Esophagus squamous epithelium (tissue), 5 donors: ENCODE measurements at regions not wholly inside any gene's neighbourhood (a gene's known extent, or its start where the extent isn't known, plus 50 kb on each side); places are given as distances from the start of the nearest gene placed in this dataset.

Source experiments
- DNase-seq: peaks from one replicate; lab custom pipeline; 2025; lab: John Stamatoyannopoulos, UW
- H3K27ac ChIP-seq, 4 donors: fragments of 200-600 bp; sonication (generic); one replicate each; pipeline ENCODE4 v1.5.1; 2016 to 2019; ENCODE audit warnings: mild to moderate bottlenecking in 1 of 4
- H3K27me3 ChIP-seq, 4 donors: fragments of 200-600 bp; sonication (generic); 1 replicate in 3 of 4; 2 replicates in 1 of 4; pipeline versions ENCODE4 v1.5.1 to v1.6.0; 2017 to 2021; ENCODE audit warnings: antibody characterized with exemption in 1 of 4
- H3K36me3 ChIP-seq, 3 donors: fragments of 200-600 bp; sonication (generic); one replicate each; pipeline ENCODE4 v1.5.1; 2016 to 2019
- H3K4me1 ChIP-seq, 3 donors: fragments of 200-600 bp; sonication (generic); one replicate each; pipeline ENCODE4 v1.5.1; 2017 to 2019
- H3K4me3 ChIP-seq, 4 donors: fragments of 200-600 bp; sonication (generic); 1 replicate in 3 of 4; 2 replicates in 1 of 4; pipeline ENCODE4 v1.5.1; 2016 to 2019; ENCODE audit warnings: mild to moderate bottlenecking in 2 of 4, moderate library complexity in 1 of 4
- H3K9me3 ChIP-seq, 3 donors: fragments of 200-600 bp; sonication (generic); one replicate each; pipeline ENCODE4 v1.5.1; 2016 to 2019
- POLR2A ChIP-seq, 4 donors: fragments of 450-650 bp; IDR thresholded peaks; one replicate each; pipeline ENCODE4 v1.6.1; 2017; ENCODE audit warnings: antibody characterized with exemption in 4 of 4, mild to moderate bottlenecking in 4 of 4, moderate library complexity in 3 of 4
- WGBS, 2 donors: methylation state at CpG; one replicate each; pipeline ENCODE4 v1.1.5; 2018; 5-methylcytosine and 5-hydroxymethylcytosine counted together
- intact Hi-C: fragments of 100-400 bp; cut with DNase I; formaldehyde crosslinking; loops from one replicate; pipeline ENCODE4 v1.15.0; 2022
- TF ChIP-seq, protein P1 (sequence below), 6 experiments: fragments of 450-650 bp in 4 of 6; fragments of 200-600 bp in 2 of 6; sonication (generic) in 2 of 6; IDR thresholded peaks; one replicate each; pipeline ENCODE4 v1.5.1; 2016 to 2019; ENCODE audit warnings: antibody characterized with exemption in 6 of 6, mild to moderate bottlenecking in 4 of 6, moderate library complexity in 4 of 6
- donor health status: DM: yes; HTN: yes; CAD: no.

DNA sequence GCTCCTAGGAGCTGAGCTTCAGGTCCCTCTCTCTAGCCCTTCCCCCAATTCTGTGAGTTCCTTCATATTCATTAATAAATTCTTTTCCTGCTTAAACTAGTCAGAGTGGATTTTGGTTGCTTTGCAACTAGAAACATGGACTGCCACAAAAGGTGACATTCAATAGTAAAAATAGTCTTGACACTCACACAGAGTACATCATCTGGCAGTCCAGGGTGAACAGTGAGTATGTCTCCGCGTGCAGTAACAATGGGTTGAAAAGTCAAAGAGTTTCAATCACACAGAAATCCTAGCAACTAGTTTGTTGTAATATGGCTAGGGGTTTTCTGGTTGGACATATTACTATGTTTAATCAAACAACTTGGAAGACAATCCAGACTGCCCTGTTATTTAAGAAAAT is 168.8 kb upstream of the TBX20 start:
- Histone ChIP-seq H3K27ac (no peak overlapping the region), H3K36me3 (no peaks in the 10 kb centered on the region), H3K4me1 (no peaks in the 10 kb centered on the region), H3K4me3 (no peak overlapping the region), H3K9me3 (no peaks in the 10 kb centered on the region), H3K27me3 (peaks cover 0 to 8% (median 0%) of the 10 kb centered on the region in 4 donors)
- DNase-seq: no peak
- intact Hi-C loops: no loop called here
- 83 to 90% methylated on average over 2 of the region's 2 CpGs for WGBS, 2 donors
- TF ChIP-seq, protein P1, sequence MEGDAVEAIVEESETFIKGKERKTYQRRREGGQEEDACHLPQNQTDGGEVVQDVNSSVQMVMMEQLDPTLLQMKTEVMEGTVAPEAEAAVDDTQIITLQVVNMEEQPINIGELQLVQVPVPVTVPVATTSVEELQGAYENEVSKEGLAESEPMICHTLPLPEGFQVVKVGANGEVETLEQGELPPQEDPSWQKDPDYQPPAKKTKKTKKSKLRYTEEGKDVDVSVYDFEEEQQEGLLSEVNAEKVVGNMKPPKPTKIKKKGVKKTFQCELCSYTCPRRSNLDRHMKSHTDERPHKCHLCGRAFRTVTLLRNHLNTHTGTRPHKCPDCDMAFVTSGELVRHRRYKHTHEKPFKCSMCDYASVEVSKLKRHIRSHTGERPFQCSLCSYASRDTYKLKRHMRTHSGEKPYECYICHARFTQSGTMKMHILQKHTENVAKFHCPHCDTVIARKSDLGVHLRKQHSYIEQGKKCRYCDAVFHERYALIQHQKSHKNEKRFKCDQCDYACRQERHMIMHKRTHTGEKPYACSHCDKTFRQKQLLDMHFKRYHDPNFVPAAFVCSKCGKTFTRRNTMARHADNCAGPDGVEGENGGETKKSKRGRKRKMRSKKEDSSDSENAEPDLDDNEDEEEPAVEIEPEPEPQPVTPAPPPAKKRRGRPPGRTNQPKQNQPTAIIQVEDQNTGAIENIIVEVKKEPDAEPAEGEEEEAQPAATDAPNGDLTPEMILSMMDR (IDR thresholded peaks at IDR 0.05): no peak
- TF ChIP-seq POLR2A (IDR thresholded peaks at IDR 0.05): no peak

DNA sequence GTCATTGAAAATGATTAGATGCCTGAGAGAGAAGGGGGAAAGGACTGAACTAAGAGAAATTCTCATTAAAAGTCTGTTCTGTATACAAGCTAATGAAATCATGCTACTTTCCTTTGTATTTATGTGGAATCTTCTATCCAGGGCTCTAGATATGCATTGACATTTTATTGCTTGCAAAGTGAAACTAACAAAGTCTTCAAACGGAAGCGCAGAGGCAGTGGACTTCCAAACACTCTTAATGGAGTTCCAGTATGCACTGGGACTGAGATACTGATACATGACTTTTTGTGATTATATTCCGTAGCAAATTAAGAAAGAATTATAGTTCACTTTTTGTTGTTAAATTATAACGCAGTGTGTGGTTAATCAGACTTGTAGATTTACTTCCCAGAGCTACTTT is 166.8 kb upstream of the TBX20 start:
- TF ChIP-seq, protein P1 (IDR thresholded peaks at IDR 0.05): no peak
- no peak for TF ChIP-seq POLR2A (IDR thresholded peaks at IDR 0.05)
- intact Hi-C loops: no loop called here
- Histone ChIP-seq H3K27me3 (peaks cover 0 to 8% (median 0%) of the 10 kb centered on the region in 4 donors), H3K36me3 (no peaks in the 10 kb centered on the region), H3K4me3 (no peak overlapping the region), H3K9me3 (no peaks in the 10 kb centered on the region), H3K4me1 (no peaks in the 10 kb centered on the region), H3K27ac (no peak overlapping the region)
- WGBS, 2 donors: 54 to 62% methylated on average over 4 of the region's 4 CpGs
- DNase-seq: no peak

DNA sequence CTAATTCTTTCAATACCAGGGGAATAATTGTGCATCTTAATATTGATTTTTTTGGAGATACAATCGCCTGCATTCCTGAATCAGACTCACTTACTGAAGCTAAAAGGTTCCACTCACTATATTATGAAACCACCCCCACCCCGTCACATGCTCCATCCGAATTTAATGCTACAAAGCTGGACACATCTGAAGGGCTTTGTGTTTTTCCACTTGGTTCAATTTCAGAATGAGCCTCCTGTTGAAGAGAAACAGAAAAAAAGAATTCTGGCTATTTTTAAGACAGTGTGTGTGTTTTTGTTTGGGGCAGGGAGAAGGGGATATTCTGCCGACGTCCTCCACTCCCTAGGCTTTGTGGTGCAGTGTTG is 165.5 kb upstream of the TBX20 start:
- no peaks in the 10 kb centered on the region for H3K9me3 ChIP-seq
- H3K36me3 ChIP-seq: no peaks in the 10 kb centered on the region
- no peak overlapping the region for H3K27ac ChIP-seq
- peaks cover 0 to 8% (median 0%) of the 10 kb centered on the region in 4 donors for H3K27me3 ChIP-seq
- H3K4me1 ChIP-seq: no peaks in the 10 kb centered on the region
- WGBS, 2 donors: 60 to 63% methylated on average over 5 of the region's 5 CpGs
- no peak overlapping the region for H3K4me3 ChIP-seq
- no peak for TF ChIP-seq POLR2A (IDR thresholded peaks at IDR 0.05)
- TF ChIP-seq, protein P1 (IDR thresholded peaks at IDR 0.05): no peak
- DNase-seq: no peak
- intact Hi-C loops: no loop called here

DNA sequence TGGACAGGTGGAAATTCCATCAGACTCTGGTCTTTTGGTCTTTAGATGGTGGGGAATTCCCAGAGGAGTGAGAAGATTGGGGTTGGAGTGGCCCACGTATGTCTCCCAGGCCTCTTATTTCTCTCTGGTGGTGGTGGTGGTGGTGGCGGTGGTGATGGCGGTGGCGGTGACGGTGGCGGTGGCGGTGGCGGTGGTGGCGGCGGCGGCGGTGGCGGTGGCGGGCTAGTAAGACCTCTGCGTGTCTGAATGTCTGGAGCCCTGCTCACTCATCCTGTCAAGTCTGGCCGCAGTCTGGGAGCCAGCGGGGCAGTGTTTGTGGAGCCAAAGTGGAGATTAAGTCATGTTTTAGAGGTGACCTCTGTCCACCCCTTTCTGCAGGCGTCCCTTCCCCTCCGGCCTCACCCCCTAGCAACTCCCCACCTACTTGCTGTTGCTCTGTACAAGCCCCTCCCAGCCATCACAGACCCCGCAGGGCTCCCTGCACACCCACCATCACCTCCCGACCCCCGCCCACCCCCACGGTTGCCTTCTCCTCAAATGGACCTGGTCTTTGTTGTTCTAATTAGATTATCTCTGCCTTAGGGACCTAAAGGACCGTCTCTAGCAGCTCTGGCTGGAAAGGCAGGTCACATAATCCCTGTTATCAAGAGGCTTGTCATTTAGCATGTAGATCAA is 165.0 kb upstream of the TBX20 start:
- TF ChIP-seq, protein P1 (IDR thresholded peaks at IDR 0.05): no peak
- no peak for TF ChIP-seq POLR2A (IDR thresholded peaks at IDR 0.05)
- no peaks in the 10 kb centered on the region for H3K9me3 ChIP-seq
- no peak overlapping the region for H3K4me3 ChIP-seq
- no peaks in the 10 kb centered on the region for H3K4me1 ChIP-seq
- intact Hi-C loops: no loop called here
- H3K27me3 ChIP-seq: peaks cover 0 to 8% (median 0%) of the 10 kb centered on the region in 4 donors
- 66 to 79% methylated on average over 9 to 19 of the region's 24 CpGs for WGBS, 2 donors
- H3K27ac ChIP-seq: no peak overlapping the region
- no peak for DNase-seq
- H3K36me3 ChIP-seq: no peaks in the 10 kb centered on the region

DNA sequence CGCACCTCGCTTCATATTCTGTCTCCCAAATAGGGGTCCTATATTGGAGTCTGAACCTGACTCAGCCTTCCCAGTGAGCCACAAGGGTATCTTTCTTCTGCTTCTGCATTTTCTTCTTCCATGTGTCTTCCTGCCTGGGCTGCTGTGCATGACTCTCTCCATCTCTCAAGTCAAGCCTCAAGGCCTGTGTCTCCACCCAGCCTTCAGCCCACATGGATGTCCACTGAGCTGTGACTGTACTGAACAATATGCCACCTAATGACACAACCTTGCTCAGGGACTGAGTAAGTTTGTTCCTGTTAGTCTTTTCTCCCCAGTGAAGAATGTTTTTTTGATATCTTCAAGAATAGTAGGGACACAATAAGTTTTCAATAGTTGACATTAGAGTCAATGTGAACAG is 162.7 kb upstream of the TBX20 start:
- 69 to 95% methylated on average over 2 of the region's 2 CpGs for WGBS, 2 donors
- Histone ChIP-seq H3K4me3 (no peak overlapping the region), H3K4me1 (no peaks in the 10 kb centered on the region)

More for the DNA sequence above, 162.7 kb upstream of the TBX20 start:
- H3K27ac ChIP-seq: no peak overlapping the region
- no peaks in the 10 kb centered on the region for H3K36me3 ChIP-seq
- DNase-seq: no peak
- H3K9me3 ChIP-seq: no peaks in the 10 kb centered on the region
- intact Hi-C loops: no loop called here
- peaks cover 0 to 8% (median 0%) of the 10 kb centered on the region in 4 donors for H3K27me3 ChIP-seq
- TF ChIP-seq POLR2A (IDR thresholded peaks at IDR 0.05): no peak
- TF ChIP-seq, protein P1 (IDR thresholded peaks at IDR 0.05): no peak
